Caco-2 (cell line): ENCODE measurements at regions not wholly inside any gene's neighbourhood (a gene's known extent, or its start where the extent isn't known, plus 50 kb on each side); places are given as distances from the start of the nearest gene placed in this dataset.
A peak's percentile ranks its signal among the peaks of the same experiment; 100 is the strongest.

Source experiments
- BruUV-seq: library from RNA; stranded (reverse); fragments of 400-500 nt; replicated peaks from 2 replicates; lab custom pipeline; 2021; lab: Mats Ljungman, UMichigan
- CTCF ChIA-PET: fragments of 300-600 bp; sonication (Branson Sonifier 250); formaldehyde crosslinking; loops from one replicate; lab custom pipeline; 2022; ENCODE audit warnings: antibody characterized with exemption; lab: Charles Lee
- POLR2A ChIA-PET: fragments of 300-600 bp; sonication (Branson Sonifier 250); formaldehyde crosslinking; loops from one replicate; lab custom pipeline; 2022; ENCODE audit warnings: antibody characterized with exemption; lab: Charles Lee
- DNase-seq, 2 experiments: peaks; one replicate each; pipeline versions ENCODE4 v3.0.0 to v3.0.0-alpha.2; 2020 to 2022
- H3K27me3 ChIP-seq: replicated peaks from 2 replicates; pipeline ENCODE4 v1.6.0; 2011; ENCODE audit warnings: low read length; ENCODE audit not compliant: control insufficient read depth, insufficient read depth
- H3K36me3 ChIP-seq: 2 replicates; pipeline ENCODE4 v1.5.1; 2011; ENCODE audit warnings: low read length; ENCODE audit not compliant: control insufficient read depth, insufficient read depth
- H3K4me1 ChIP-seq: fragments of 250-450 bp; sonication (Bioruptor Pico); 2 replicates; pipeline ENCODE4 v1.5.1; 2020; ENCODE audit warnings: mild to moderate bottlenecking
- H3K4me3 ChIP-seq: 2 replicates; pipeline ENCODE4 v1.5.1; 2011; ENCODE audit warnings: low read depth, mild to moderate bottlenecking, control low read depth, low read length
- H3K9me3 ChIP-seq: fragments of 250-450 bp; sonication (Bioruptor Pico); 2 replicates; pipeline ENCODE4 v1.5.1; 2020; ENCODE audit warnings: mild to moderate bottlenecking, moderate library complexity
- H3K27ac Mint-ChIP-seq: one replicate; pipeline ENCODE4 v1.8.0; 2022; ENCODE audit warnings: mixed read lengths; ENCODE audit not compliant: unreplicated experiment
- H3K27me3 Mint-ChIP-seq: one replicate; pipeline ENCODE4 v1.8.0; 2022; ENCODE audit warnings: mixed read lengths; ENCODE audit not compliant: insufficient read depth, unreplicated experiment
- H3K36me3 Mint-ChIP-seq: one replicate; pipeline ENCODE4 v1.8.0; 2022; ENCODE audit warnings: mild to moderate bottlenecking, mixed read lengths; ENCODE audit not compliant: insufficient read depth, unreplicated experiment
- H3K4me1 Mint-ChIP-seq: one replicate; pipeline ENCODE4 v1.8.0; 2022; ENCODE audit warnings: low read depth, mixed read lengths; ENCODE audit not compliant: unreplicated experiment
- H3K4me3 Mint-ChIP-seq: one replicate; pipeline ENCODE4 v1.8.0; 2022; ENCODE audit warnings: mild to moderate bottlenecking, moderate library complexity, mixed read lengths; ENCODE audit not compliant: unreplicated experiment
- H3K9me3 Mint-ChIP-seq: one replicate; pipeline ENCODE4 v1.8.0; 2022; ENCODE audit warnings: mixed read lengths; ENCODE audit not compliant: unreplicated experiment
- CTCF ChIP-seq, 2 experiments: fragments of 200-600 bp in 1 of 2; IDR thresholded peaks; 1 replicate in 1 of 2; 2 replicates in 1 of 2; pipeline versions ENCODE4 v1.5.1 to v1.8.0; 2011 to 2022; ENCODE audit warnings: antibody characterized with exemption in 1 of 2, control low read depth in 1 of 2, inconsistent platforms in 1 of 2, low read depth in 1 of 2, low read length in 1 of 2, mild to moderate bottlenecking in 1 of 2, moderate library complexity in 1 of 2; ENCODE audit not compliant: insufficient read depth in 1 of 2, severe bottlenecking in 1 of 2, unreplicated experiment in 1 of 2
- intact Hi-C: fragments of 100-400 bp; cut with micrococcal nuclease; formaldehyde crosslinking; loops from one replicate; pipeline ENCODE4 v1.10.0; 2022; ENCODE audit not compliant: unreplicated experiment

- Mint-ChIP-seq H3K4me1 (no peaks in the 10 kb centered on the region), H3K4me3 (no peak overlapping the region), H3K9me3 (no peaks in the 10 kb centered on the region), H3K27me3 (no peaks in the 10 kb centered on the region), H3K27ac (no peak overlapping the region), H3K36me3 (no peaks in the 10 kb centered on the region)
- H3K4me1 ChIP-seq, result no peaks in the 10 kb centered on the region
- DNase-seq, result no peak
- H3K9me3 ChIP-seq, result no peaks in the 10 kb centered on the region
- BruUV-seq, result no TSS peak
- ChIA-PET POLR2A (no interaction called here), CTCF (no interaction called here)
- no peak for TF ChIP-seq CTCF (IDR thresholded peaks at IDR 0.05; ENCODE audit: insufficient read depth in 1 of 2, low read depth in 1 of 2, low read length in 1 of 2, severe bottlenecking in 1 of 2, unreplicated experiment in 1 of 2)
- H3K36me3 ChIP-seq, result no peaks in the 10 kb centered on the region
- no peaks in the 10 kb centered on the region for H3K27me3 ChIP-seq
- intact Hi-C loops, result no loop called here
- H3K4me3 ChIP-seq, result no peak overlapping the region
Observed at GRCh38 chr1:188444526-188444925, 1615.8 kb downstream of the PLA2G4A start.

GRCh38 chr1:188462837-188463236 is 1634.1 kb downstream of the PLA2G4A start:
- TF ChIP-seq CTCF (IDR thresholded peaks at IDR 0.05; ENCODE audit: insufficient read depth in 1 of 2, low read depth in 1 of 2, low read length in 1 of 2, severe bottlenecking in 1 of 2, unreplicated experiment in 1 of 2), result no peak
- Histone ChIP-seq H3K4me1 (no peaks in the 10 kb centered on the region), H3K27me3 (no peaks in the 10 kb centered on the region), H3K9me3 (no peaks in the 10 kb centered on the region), H3K4me3 (no peak overlapping the region), H3K36me3 (no peaks in the 10 kb centered on the region)
- H3K4me1 Mint-ChIP-seq, result no peaks in the 10 kb centered on the region
- no TSS peak for BruUV-seq
- POLR2A ChIA-PET, result no interaction called here
- intact Hi-C loops, result no loop called here
- no peaks in the 10 kb centered on the region for H3K27me3 Mint-ChIP-seq
- no peak for DNase-seq
- H3K36me3 Mint-ChIP-seq, result no peaks in the 10 kb centered on the region
- no peaks in the 10 kb centered on the region for H3K9me3 Mint-ChIP-seq
- H3K27ac Mint-ChIP-seq, result no peak overlapping the region
- CTCF ChIA-PET, result no interaction called here
- H3K4me3 Mint-ChIP-seq, result no peak overlapping the region

- no peak overlapping the region for H3K4me3 Mint-ChIP-seq
- H3K27ac Mint-ChIP-seq, result no peak overlapping the region
- no peaks in the 10 kb centered on the region for H3K4me1 Mint-ChIP-seq
- no peaks in the 10 kb centered on the region for H3K9me3 ChIP-seq
- no peaks in the 10 kb centered on the region for H3K27me3 ChIP-seq
- no peaks in the 10 kb centered on the region for H3K27me3 Mint-ChIP-seq
- DNase-seq, result no peak
- TF ChIP-seq CTCF (IDR thresholded peaks at IDR 0.05; ENCODE audit: insufficient read depth in 1 of 2, low read depth in 1 of 2, low read length in 1 of 2, severe bottlenecking in 1 of 2, unreplicated experiment in 1 of 2), result peak in 1 of 2 experiments; percentile 10
- intact Hi-C loops, result no loop called here
- ChIA-PET CTCF (no interaction called here), POLR2A (no interaction called here)
- BruUV-seq, result no TSS peak
- H3K4me3 ChIP-seq, result no peak overlapping the region
- no peaks in the 10 kb centered on the region for H3K36me3 ChIP-seq
- H3K36me3 Mint-ChIP-seq, result no peaks in the 10 kb centered on the region
- no peaks in the 10 kb centered on the region for H3K4me1 ChIP-seq
- no peaks in the 10 kb centered on the region for H3K9me3 Mint-ChIP-seq
Observed at GRCh38 chr1:188463919-188464318, 1635.2 kb downstream of the PLA2G4A start.
